ENCODE measurements at regions not wholly inside any gene's neighbourhood (a gene's known extent, or its start where the extent isn't known, plus 50 kb on each side); places are given as distances from the start of the nearest gene placed in this dataset.

GRCh38 chr4:59650861-59651260 lies 1549.3 kb upstream of the ADGRL3 start:
- TF ChIP-seq CTCF (IDR thresholded peaks at IDR 0.05) = no peak
- no peak for TF ChIP-seq POLR2A (IDR thresholded peaks at IDR 0.05)

Measured in lower leg skin (tissue), 3 donors.